ENCODE measurements at regions not wholly inside any gene's neighbourhood (a gene's known extent, or its start where the extent isn't known, plus 50 kb on each side); places are given as distances from the start of the nearest gene placed in this dataset.

DNA sequence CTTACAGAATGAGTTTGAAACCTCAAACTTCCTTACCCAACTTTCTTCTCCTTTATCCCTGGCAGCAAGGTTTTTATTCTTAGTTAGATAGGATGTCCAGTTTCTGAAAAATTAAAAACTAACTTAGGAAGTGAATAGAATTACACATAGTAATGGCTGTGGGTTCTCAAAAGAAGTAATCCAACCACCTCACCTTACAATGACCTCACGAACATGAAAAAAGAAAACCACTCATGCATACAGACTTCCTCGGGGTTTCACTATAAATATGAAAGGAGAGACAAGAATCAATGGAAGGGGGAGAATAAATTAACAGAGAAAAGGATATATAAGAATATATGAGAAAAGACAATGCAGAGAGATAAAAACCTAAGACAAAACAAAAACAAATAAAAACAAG is 1044.3 kb upstream of the KLHL29 start:
- intact Hi-C loops (cut with micrococcal nuclease): no loop called here
- H3K27ac ChIP-seq (ENCODE audit: insufficient read depth, low read length): no peak overlapping the region
- H3K4me2 ChIP-seq (ENCODE audit: low read depth, low read length): no peak overlapping the region
- no peak overlapping the region for H2BK15ac ChIP-seq (ENCODE audit: low read depth, low read length)
- H3K36me3 ChIP-seq (ENCODE audit: control insufficient read depth, insufficient read depth, low read length): no peaks in the 10 kb centered on the region
- H3K79me1 ChIP-seq (ENCODE audit: low read depth in 1 of 2, low read length in 2 of 2): no peaks in the 10 kb centered on the region
- no peak overlapping the region for H3K56ac ChIP-seq (ENCODE audit: extremely low read depth, insufficient read depth, low read length)
- in situ Hi-C loops (cut with MboI; ENCODE audit: low sequenced_read_pairs): no loop called here
- dilution Hi-C loops (cut with HindIII; ENCODE audit: low sequenced_read_pairs, unreplicated experiment): no loop called here
- WGBS, 2 experiments (ENCODE audit: extremely low coverage in 2 of 2, insufficient read length in 1 of 2): no CpG with 5 or more reads among the region's 2 CpGs
- TF ChIP-seq SMC3 (IDR thresholded peaks at IDR 0.05; ENCODE audit: low read depth, low read length) (no peak), BHLHE40 (IDR thresholded peaks at IDR 0.05; ENCODE audit: low read depth, low read length) (no peak), CEBPB (IDR thresholded peaks at IDR 0.05; ENCODE audit: low read depth, low read length) (no peak), POLR2A (IDR thresholded peaks at IDR 0.05; ENCODE audit: low read depth, low read length) (no peak), CHD1 (IDR thresholded peaks at IDR 0.05; ENCODE audit: low read depth, low read length) (no peak), RFX5 (IDR thresholded peaks at IDR 0.05; ENCODE audit: low read depth, low read length) (no peak), NFE2L2 (IDR thresholded peaks at IDR 0.05; ENCODE audit: low read depth, low read length) (no peak), FOS (IDR thresholded peaks at IDR 0.05; ENCODE audit: low read depth, low read length) (no peak)
- TF ChIP-seq, protein P1, sequence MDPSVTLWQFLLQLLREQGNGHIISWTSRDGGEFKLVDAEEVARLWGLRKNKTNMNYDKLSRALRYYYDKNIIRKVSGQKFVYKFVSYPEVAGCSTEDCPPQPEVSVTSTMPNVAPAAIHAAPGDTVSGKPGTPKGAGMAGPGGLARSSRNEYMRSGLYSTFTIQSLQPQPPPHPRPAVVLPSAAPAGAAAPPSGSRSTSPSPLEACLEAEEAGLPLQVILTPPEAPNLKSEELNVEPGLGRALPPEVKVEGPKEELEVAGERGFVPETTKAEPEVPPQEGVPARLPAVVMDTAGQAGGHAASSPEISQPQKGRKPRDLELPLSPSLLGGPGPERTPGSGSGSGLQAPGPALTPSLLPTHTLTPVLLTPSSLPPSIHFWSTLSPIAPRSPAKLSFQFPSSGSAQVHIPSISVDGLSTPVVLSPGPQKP (IDR thresholded peaks at IDR 0.05; ENCODE audit: borderline replicate concordance, low read depth, low read length): no peak
- H3K4ac ChIP-seq (ENCODE audit: low read depth, low read length): no peak overlapping the region
- ATAC-seq (ENCODE audit: low read depth) (no peak), DNase-seq (no peak)
- H3K23ac ChIP-seq (ENCODE audit: low read depth, low read length): no peak overlapping the region
- H4K91ac ChIP-seq (ENCODE audit: insufficient read depth, low read depth, low read length): no peak overlapping the region
- no peak overlapping the region for H2AFZ ChIP-seq (replicated peaks; ENCODE audit: low read length, poor library complexity)
- ChIA-PET CTCF (no interaction called here), POLR2A (ENCODE audit: unreplicated experiment) (no interaction called here)
- no peak overlapping the region for H3K18ac ChIP-seq (ENCODE audit: low read depth, low read length)
- no peak overlapping the region for H4K5ac ChIP-seq (ENCODE audit: low read depth, low read length)
- H2BK5ac ChIP-seq (ENCODE audit: low read depth, low read length, poor library complexity, severe bottlenecking): no peak overlapping the region
- H3K9me3 ChIP-seq (ENCODE audit: control insufficient read depth, insufficient read depth, low read length): peaks cover 3% of the 10 kb centered on the region; the same call in 1 of the 2 replicates
- no peaks in the 10 kb centered on the region for H3K4me1 ChIP-seq (ENCODE audit: control insufficient read depth, insufficient read depth, low read length)
- no peak overlapping the region for H2BK20ac ChIP-seq (ENCODE audit: low read depth, low read length)
- no TSS peak for BruUV-seq (replicated peaks)
- H4K8ac ChIP-seq (ENCODE audit: low read depth in 2 of 2, low read length in 2 of 2): no peak overlapping the region
- H4K20me1 ChIP-seq (ENCODE audit: insufficient read depth, low read length): no peaks in the 10 kb centered on the region
- H3K9me1 ChIP-seq (ENCODE audit: insufficient read depth, low read length): no peaks in the 10 kb centered on the region
- H2BK120ac ChIP-seq (ENCODE audit: low read depth, low read length): no peak overlapping the region
- H3K14ac ChIP-seq (replicated peaks; ENCODE audit: low read depth, low read length): no peak overlapping the region
- H3K4me3 ChIP-seq (ENCODE audit: insufficient read depth, low read depth, low read length): no peak overlapping the region
- no peak overlapping the region for H2AK9ac ChIP-seq (replicated peaks; ENCODE audit: low read depth, low read length, poor library complexity)
- H3K27me3 ChIP-seq (ENCODE audit: control insufficient read depth, insufficient read depth, low read length): no peaks in the 10 kb centered on the region
- no peak overlapping the region for H3K9ac ChIP-seq (ENCODE audit: low read depth, low read length)
- no peak overlapping the region for H2AK5ac ChIP-seq (ENCODE audit: low read depth, low read length)

Data from IMR-90 (cell line).